GM12891 (cell line): ENCODE measurements at regions not wholly inside any gene's neighbourhood (a gene's known extent, or its start where the extent isn't known, plus 50 kb on each side); places are given as distances from the start of the nearest gene placed in this dataset.

ENCODE experiments used
- DNase-seq: peaks from one replicate; pipeline ENCODE4 v3.0.0; 2011; ENCODE audit warnings: low spot score; ENCODE audit not compliant: insufficient read length
- FAIRE-seq: peaks from 2 replicates; lab custom pipeline; 2011; peaks lifted over from hg19 to GRCh38; lab: Jason Lieb, UNC
- PAX5 ChIP-seq: IDR thresholded peaks from 2 replicates; pipeline ENCODE4 v1.6.1; 2011; ENCODE audit warnings: low read length, moderate library complexity, mild to moderate bottlenecking; ENCODE audit not compliant: insufficient read depth, severe bottlenecking
- POLR2A ChIP-seq: IDR thresholded peaks from 2 replicates; pipeline ENCODE4 v1.6.1; 2011; ENCODE audit warnings: low read depth, low read length, control low read depth
- POLR2AphosphoS5 ChIP-seq: IDR thresholded peaks from 2 replicates; pipeline ENCODE4 v1.6.1; 2011; ENCODE audit warnings: low read depth, low read length, control low read depth
- POU2F2 ChIP-seq: IDR thresholded peaks from 2 replicates; pipeline ENCODE4 v1.6.1; 2011; ENCODE audit warnings: low read depth, mild to moderate bottlenecking, control low read depth, low read length, moderate library complexity
- SPI1 ChIP-seq: IDR thresholded peaks from 2 replicates; pipeline ENCODE4 v1.6.1; 2011; ENCODE audit warnings: low read depth, low read length, control low read depth
- TAF1 ChIP-seq: IDR thresholded peaks from 2 replicates; pipeline ENCODE4 v1.6.1; 2011; ENCODE audit warnings: low read depth, low read length, control low read depth

GRCh38 chr2:16248571-16249105 is 308.3 kb downstream of the MYCN start:
- no peak for DNase-seq
- TF ChIP-seq TAF1 = no peak

GRCh38 chr2:16247326-16248122 is 307.2 kb downstream of the MYCN start:
- no peak for TF ChIP-seq POLR2A
- no peak for TF ChIP-seq SPI1
- TF ChIP-seq POU2F2 = no peak
- TF ChIP-seq PAX5 = no peak
- TF ChIP-seq TAF1 = no peak
- no peak for TF ChIP-seq POLR2AphosphoS5
- DNase-seq = no peak
- FAIRE-seq = no peak

More at GRCh38 chr2:16248571-16249105, 308.3 kb downstream of the MYCN start:
- no peak for FAIRE-seq

- TF ChIP-seq POLR2A (no peak), SPI1 (no peak), POLR2AphosphoS5 (no peak), POU2F2 (no peak), PAX5 (no peak), TAF1 (no peak)
- no peak for FAIRE-seq
Observed at GRCh38 chr2:16246911-16247310, 306.6 kb downstream of the MYCN start.

GRCh38 chr2:16246281-16246850 is 306.0 kb downstream of the MYCN start:
- TF ChIP-seq POU2F2 (no peak), SPI1 (no peak), POLR2A (no peak), TAF1 (no peak), POLR2AphosphoS5 (no peak)
- DNase-seq (no peak), FAIRE-seq (no peak)

More at GRCh38 chr2:16246911-16247310, 306.6 kb downstream of the MYCN start:
- DNase-seq = no peak

- DNase-seq (no peak), FAIRE-seq (no peak)
- no peak for TF ChIP-seq POLR2A
- TF ChIP-seq SPI1 = no peak
- no peak for TF ChIP-seq POU2F2
- TF ChIP-seq POLR2AphosphoS5 = no peak
- no peak for TF ChIP-seq TAF1
- TF ChIP-seq PAX5 = no peak
Observed at GRCh38 chr2:16245481-16246054, 305.2 kb downstream of the MYCN start.

DNA sequence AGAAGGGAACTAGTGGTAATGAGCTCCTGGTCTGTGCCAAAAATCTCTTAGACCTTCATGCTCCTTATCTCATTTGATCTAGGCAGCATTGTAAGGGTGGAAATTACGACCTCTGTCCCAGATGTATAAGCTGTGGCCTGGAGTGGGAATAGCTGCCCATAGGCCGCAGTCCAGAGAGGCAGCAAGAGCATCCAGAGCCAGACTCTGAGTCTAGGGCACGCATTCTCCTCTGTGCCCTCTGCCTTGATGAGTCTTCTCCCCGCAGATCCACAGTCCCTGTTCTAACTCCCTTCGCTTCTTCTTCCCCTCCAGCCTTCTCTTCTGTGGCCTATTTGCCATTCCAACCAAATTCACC is 304.6 kb downstream of the MYCN start:
- no peak for FAIRE-seq

GRCh38 chr2:16244153-16244965 is 304.0 kb downstream of the MYCN start:
- no peak for FAIRE-seq
- TF ChIP-seq POLR2A = no peak
- no peak for DNase-seq

More for the DNA sequence above, 304.6 kb downstream of the MYCN start:
- DNase-seq = no peak
- TF ChIP-seq TAF1 (no peak), POLR2AphosphoS5 (no peak), SPI1 (no peak), POU2F2 (no peak)

GRCh38 chr2:16243411-16243996 is 303.2 kb downstream of the MYCN start:
- DNase-seq (no peak), FAIRE-seq (no peak)
- TF ChIP-seq TAF1 (no peak), POLR2AphosphoS5 (no peak), SPI1 (no peak), POLR2A (no peak), POU2F2 (no peak), PAX5 (no peak)

GRCh38 chr2:16242906-16243305 is 302.6 kb downstream of the MYCN start:
- DNase-seq = no peak
- FAIRE-seq = no peak
- TF ChIP-seq POLR2A (no peak), TAF1 (no peak), SPI1 (no peak), POU2F2 (no peak), PAX5 (no peak), POLR2AphosphoS5 (no peak)
